Suprapubic skin (tissue), 4 donors: ENCODE measurements at regions not wholly inside any gene's neighbourhood (a gene's known extent, or its start where the extent isn't known, plus 50 kb on each side); places are given as distances from the start of the nearest gene placed in this dataset.

ENCODE experiments used
- DNase-seq, 2 donors: peaks; one replicate each; pipeline ENCODE4 v3.0.0-alpha.2; 2019; ENCODE audit warnings: low spot score in 2 of 2
- H3K27ac ChIP-seq: fragments of 200-600 bp; sonication (generic); one replicate; pipeline ENCODE4 v1.5.1; 2019
- H3K27me3 ChIP-seq: fragments of 200-600 bp; sonication (generic); one replicate; pipeline ENCODE4 v1.5.1; 2019
- H3K36me3 ChIP-seq: fragments of 200-600 bp; sonication (generic); one replicate; pipeline ENCODE4 v1.5.1; 2019
- H3K4me1 ChIP-seq: fragments of 200-600 bp; sonication (generic); one replicate; pipeline ENCODE4 v1.5.1; 2019
- H3K4me3 ChIP-seq: fragments of 200-600 bp; sonication (generic); one replicate; pipeline ENCODE4 v1.5.1; 2019; ENCODE audit warnings: mild to moderate bottlenecking
- H3K9me3 ChIP-seq: fragments of 200-600 bp; sonication (generic); one replicate; pipeline ENCODE4 v1.5.1; 2019
- CTCF ChIP-seq, 2 donors: fragments of 200-600 bp in 1 of 2; fragments of 450-650 bp in 1 of 2; sonication (generic) in 1 of 2; IDR thresholded peaks; one replicate each; pipeline ENCODE4 v1.5.1; 2016 to 2019; ENCODE audit warnings: antibody characterized with exemption in 2 of 2, mild to moderate bottlenecking in 1 of 2, moderate library complexity in 1 of 2
- EP300 ChIP-seq: sonication (generic); formaldehyde crosslinking; IDR thresholded peaks from one replicate; pipeline ENCODE4 v1.6.1; 2017; ENCODE audit warnings: antibody characterized with exemption
- POLR2A ChIP-seq, 2 donors: fragments of 450-650 bp; IDR thresholded peaks; one replicate each; pipeline ENCODE4 v1.6.1; 2017; ENCODE audit warnings: antibody characterized with exemption in 2 of 2, mild to moderate bottlenecking in 2 of 2, moderate library complexity in 2 of 2
- POLR2AphosphoS5 ChIP-seq, 3 donors: sonication (generic); formaldehyde crosslinking; IDR thresholded peaks; one replicate each; pipeline ENCODE4 v1.6.1; 2017; ENCODE audit warnings: antibody characterized with exemption in 3 of 3
- WGBS: methylation state at CpG from one replicate; pipeline ENCODE4 v1.1.5; 2018; 5-methylcytosine and 5-hydroxymethylcytosine counted together

GRCh38 chr5:98581112-98581997 lies 192.1 kb upstream of the RGMB start:
- 43% methylated on average over 1 of the region's 1 CpG for WGBS
- Histone ChIP-seq H3K27ac (no peak overlapping the region), H3K9me3 (no peaks in the 10 kb centered on the region), H3K27me3 (no peaks in the 10 kb centered on the region), H3K36me3 (no peaks in the 10 kb centered on the region), H3K4me1 (peaks cover 4% of the 10 kb centered on the region), H3K4me3 (no peak overlapping the region)
- TF ChIP-seq EP300 (no peak), CTCF (IDR thresholded peaks at IDR 0.05) (no peak), POLR2A (IDR thresholded peaks at IDR 0.05) (no peak), POLR2AphosphoS5 (IDR thresholded peaks at IDR 0.05) (no peak)
- no peak for DNase-seq

GRCh38 chr5:98583586-98583985 lies 189.9 kb upstream of the RGMB start:
- H3K27me3 ChIP-seq: no peaks in the 10 kb centered on the region
- H3K4me1 ChIP-seq: peaks cover 6% of the 10 kb centered on the region
- H3K4me3 ChIP-seq: no peak overlapping the region
- no peaks in the 10 kb centered on the region for H3K9me3 ChIP-seq
- TF ChIP-seq POLR2AphosphoS5 (IDR thresholded peaks at IDR 0.05) (no peak), POLR2A (IDR thresholded peaks at IDR 0.05) (no peak), EP300 (no peak), CTCF (IDR thresholded peaks at IDR 0.05) (no peak)
- no peaks in the 10 kb centered on the region for H3K36me3 ChIP-seq
- WGBS: 90% methylated on average over 2 of the region's 2 CpGs
- no peak for DNase-seq
- H3K27ac ChIP-seq: no peak overlapping the region

GRCh38 chr5:98585661-98586310 lies 187.7 kb upstream of the RGMB start:
- no peaks in the 10 kb centered on the region for H3K9me3 ChIP-seq
- TF ChIP-seq CTCF (IDR thresholded peaks at IDR 0.05) (no peak), POLR2AphosphoS5 (IDR thresholded peaks at IDR 0.05) (no peak), POLR2A (IDR thresholded peaks at IDR 0.05) (no peak), EP300 (no peak)
- no peaks in the 10 kb centered on the region for H3K36me3 ChIP-seq
- H3K4me3 ChIP-seq: no peak overlapping the region
- peaks cover 7% of the 10 kb centered on the region for H3K4me1 ChIP-seq
- H3K27ac ChIP-seq: no peak overlapping the region
- no peak for DNase-seq
- no peaks in the 10 kb centered on the region for H3K27me3 ChIP-seq
- 76% methylated on average over 3 of the region's 3 CpGs for WGBS

- Histone ChIP-seq H3K27ac (no peak overlapping the region), H3K4me1 (peaks cover 2% of the 10 kb centered on the region), H3K27me3 (no peaks in the 10 kb centered on the region), H3K9me3 (no peaks in the 10 kb centered on the region), H3K36me3 (no peaks in the 10 kb centered on the region), H3K4me3 (no peak overlapping the region)
- DNase-seq: no peak
- WGBS: 85% methylated on average over 4 of the region's 4 CpGs
- TF ChIP-seq EP300 (no peak), POLR2A (IDR thresholded peaks at IDR 0.05) (no peak), POLR2AphosphoS5 (IDR thresholded peaks at IDR 0.05) (no peak), CTCF (IDR thresholded peaks at IDR 0.05) (no peak)
These were observed 186.9 kb upstream of the RGMB start for GRCh38 chr5:98586581-98586980.

GRCh38 chr5:98587166-98587565 lies 186.3 kb upstream of the RGMB start:
- WGBS: 90% methylated on average over 5 of the region's 5 CpGs
- DNase-seq: no peak

More at GRCh38 chr5:98587166-98587565, 186.3 kb upstream of the RGMB start:
- Histone ChIP-seq H3K27ac (no peak overlapping the region), H3K27me3 (no peaks in the 10 kb centered on the region), H3K4me3 (no peak overlapping the region), H3K4me1 (peaks cover 2% of the 10 kb centered on the region), H3K9me3 (no peaks in the 10 kb centered on the region), H3K36me3 (no peaks in the 10 kb centered on the region)
- TF ChIP-seq POLR2AphosphoS5 (IDR thresholded peaks at IDR 0.05) (no peak), EP300 (no peak), CTCF (IDR thresholded peaks at IDR 0.05) (no peak), POLR2A (IDR thresholded peaks at IDR 0.05) (no peak)
